ENCODE measurements at regions not wholly inside any gene's neighbourhood (a gene's known extent, or its start where the extent isn't known, plus 50 kb on each side); places are given as distances from the start of the nearest gene placed in this dataset.

GRCh38 chr4:72770708-72771107 is 201.7 kb upstream of the ADAMTS3 start:
- no peak for TF ChIP-seq CTCF (conservative IDR thresholded peaks at IDR 0.05)
- TF ChIP-seq ZFX (IDR thresholded peaks at IDR 0.05): no peak
